ENCODE measurements at regions not wholly inside any gene's neighbourhood (a gene's known extent, or its start where the extent isn't known, plus 50 kb on each side); places are given as distances from the start of the nearest gene placed in this dataset.

DNA sequence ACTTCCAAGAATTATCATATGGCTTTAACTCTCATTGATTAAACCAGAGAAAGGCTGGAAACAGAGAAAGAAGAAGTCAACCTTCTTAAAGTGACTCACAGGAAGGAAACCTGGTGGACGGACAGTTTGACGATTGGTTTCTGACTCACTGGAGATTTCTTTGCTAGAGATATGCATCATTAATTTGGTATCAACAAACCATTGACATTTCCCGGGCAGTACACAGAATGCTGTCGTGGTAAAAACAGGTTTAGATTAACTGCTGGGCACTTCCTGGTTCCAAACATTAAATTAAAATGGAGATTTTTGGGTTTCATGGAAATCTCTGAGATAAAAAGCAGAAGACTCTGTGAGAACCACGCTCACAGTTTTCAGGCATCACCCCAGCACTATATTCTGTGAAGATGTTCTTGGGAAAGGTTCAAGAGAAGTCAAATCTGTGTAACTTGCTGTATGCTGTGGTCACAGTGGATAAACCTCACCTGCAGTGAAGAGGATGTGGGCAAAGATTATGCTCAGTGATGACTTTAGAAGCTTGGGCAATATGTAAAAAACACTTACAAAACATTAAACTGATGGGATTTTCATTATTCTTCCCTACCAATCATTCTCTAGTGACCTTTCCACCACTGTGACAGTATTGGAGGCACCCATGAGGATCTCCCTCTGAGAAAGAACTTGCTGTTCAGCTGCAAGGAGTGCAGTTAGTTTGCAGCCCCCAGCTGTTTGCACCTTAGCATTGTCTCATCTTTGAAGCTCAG, 61.1 kb upstream of the CD44 start:
- TF ChIP-seq, protein P1, sequence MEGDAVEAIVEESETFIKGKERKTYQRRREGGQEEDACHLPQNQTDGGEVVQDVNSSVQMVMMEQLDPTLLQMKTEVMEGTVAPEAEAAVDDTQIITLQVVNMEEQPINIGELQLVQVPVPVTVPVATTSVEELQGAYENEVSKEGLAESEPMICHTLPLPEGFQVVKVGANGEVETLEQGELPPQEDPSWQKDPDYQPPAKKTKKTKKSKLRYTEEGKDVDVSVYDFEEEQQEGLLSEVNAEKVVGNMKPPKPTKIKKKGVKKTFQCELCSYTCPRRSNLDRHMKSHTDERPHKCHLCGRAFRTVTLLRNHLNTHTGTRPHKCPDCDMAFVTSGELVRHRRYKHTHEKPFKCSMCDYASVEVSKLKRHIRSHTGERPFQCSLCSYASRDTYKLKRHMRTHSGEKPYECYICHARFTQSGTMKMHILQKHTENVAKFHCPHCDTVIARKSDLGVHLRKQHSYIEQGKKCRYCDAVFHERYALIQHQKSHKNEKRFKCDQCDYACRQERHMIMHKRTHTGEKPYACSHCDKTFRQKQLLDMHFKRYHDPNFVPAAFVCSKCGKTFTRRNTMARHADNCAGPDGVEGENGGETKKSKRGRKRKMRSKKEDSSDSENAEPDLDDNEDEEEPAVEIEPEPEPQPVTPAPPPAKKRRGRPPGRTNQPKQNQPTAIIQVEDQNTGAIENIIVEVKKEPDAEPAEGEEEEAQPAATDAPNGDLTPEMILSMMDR (IDR thresholded peaks at IDR 0.05): no peak
- TF ChIP-seq EZH2 (IDR thresholded peaks at IDR 0.05; ENCODE audit: borderline replicate concordance, insufficient read depth, low read depth, low read length, poor library complexity, severe bottlenecking): no peak
